ENCODE measurements at regions not wholly inside any gene's neighbourhood (a gene's known extent, or its start where the extent isn't known, plus 50 kb on each side); places are given as distances from the start of the nearest gene placed in this dataset.
"Not testable (repeated sequence)": the region's sequence is repeated elsewhere in the genome, so short reads cannot be mapped to it uniquely, and the experiment has no call there.

- TF ChIP-seq, protein P1, sequence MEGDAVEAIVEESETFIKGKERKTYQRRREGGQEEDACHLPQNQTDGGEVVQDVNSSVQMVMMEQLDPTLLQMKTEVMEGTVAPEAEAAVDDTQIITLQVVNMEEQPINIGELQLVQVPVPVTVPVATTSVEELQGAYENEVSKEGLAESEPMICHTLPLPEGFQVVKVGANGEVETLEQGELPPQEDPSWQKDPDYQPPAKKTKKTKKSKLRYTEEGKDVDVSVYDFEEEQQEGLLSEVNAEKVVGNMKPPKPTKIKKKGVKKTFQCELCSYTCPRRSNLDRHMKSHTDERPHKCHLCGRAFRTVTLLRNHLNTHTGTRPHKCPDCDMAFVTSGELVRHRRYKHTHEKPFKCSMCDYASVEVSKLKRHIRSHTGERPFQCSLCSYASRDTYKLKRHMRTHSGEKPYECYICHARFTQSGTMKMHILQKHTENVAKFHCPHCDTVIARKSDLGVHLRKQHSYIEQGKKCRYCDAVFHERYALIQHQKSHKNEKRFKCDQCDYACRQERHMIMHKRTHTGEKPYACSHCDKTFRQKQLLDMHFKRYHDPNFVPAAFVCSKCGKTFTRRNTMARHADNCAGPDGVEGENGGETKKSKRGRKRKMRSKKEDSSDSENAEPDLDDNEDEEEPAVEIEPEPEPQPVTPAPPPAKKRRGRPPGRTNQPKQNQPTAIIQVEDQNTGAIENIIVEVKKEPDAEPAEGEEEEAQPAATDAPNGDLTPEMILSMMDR (IDR thresholded peaks at IDR 0.05; ENCODE audit: borderline replicate concordance, control extremely low read depth, extremely low read depth, insufficient read depth, missing control alignments): no peak
- no peak for DNase-seq (ENCODE audit: low spot score)
- in situ Hi-C loops (cut with MboI; ENCODE audit: low sequenced_read_pairs, unreplicated experiment): no loop called here
Measured at GRCh38 chr7:89826557-89826956, 327.7 kb upstream of the STEAP1 start.

GRCh38 chr7:89837515-89837914 is 316.8 kb upstream of the STEAP1 start:
- DNase-seq (ENCODE audit: low spot score): no peak
- in situ Hi-C loops (cut with MboI; ENCODE audit: low sequenced_read_pairs, unreplicated experiment): no loop called here
- TF ChIP-seq, protein P1 (IDR thresholded peaks at IDR 0.05; ENCODE audit: borderline replicate concordance, control extremely low read depth, extremely low read depth, insufficient read depth, missing control alignments): no peak

- DNase-seq (ENCODE audit: low spot score): no peak
- in situ Hi-C loops (cut with MboI; ENCODE audit: low sequenced_read_pairs, unreplicated experiment): no loop called here
- TF ChIP-seq, protein P1 (IDR thresholded peaks at IDR 0.05; ENCODE audit: borderline replicate concordance, control extremely low read depth, extremely low read depth, insufficient read depth, missing control alignments): no peak
Measured at GRCh38 chr7:89839329-89839728, 314.9 kb upstream of the STEAP1 start.

DNA sequence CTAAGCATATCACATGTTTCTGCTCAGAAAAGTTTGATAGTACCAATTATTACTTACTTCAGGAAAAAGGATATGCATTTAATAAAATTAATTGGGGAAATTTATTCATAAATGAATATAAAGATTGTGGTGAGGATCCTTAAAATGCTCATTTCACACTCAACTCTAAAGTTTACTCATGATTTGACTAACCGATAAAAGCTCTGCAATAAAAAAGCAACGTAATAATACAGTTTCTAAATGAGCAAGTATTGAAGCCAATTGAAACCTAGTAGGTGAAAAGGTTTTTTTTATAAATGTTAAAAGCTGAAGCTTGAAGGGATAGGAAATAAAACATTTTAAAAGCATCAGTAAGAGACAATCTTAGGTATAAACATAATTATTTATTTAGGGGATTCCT is 308.3 kb upstream of the STEAP1 start:
- TF ChIP-seq, protein P1 (IDR thresholded peaks at IDR 0.05; ENCODE audit: borderline replicate concordance, control extremely low read depth, extremely low read depth, insufficient read depth, missing control alignments): no peak
- no peak for DNase-seq (ENCODE audit: low spot score)
- in situ Hi-C loops (cut with MboI; ENCODE audit: low sequenced_read_pairs, unreplicated experiment): no loop called here

- TF ChIP-seq, protein P1 (IDR thresholded peaks at IDR 0.05; ENCODE audit: borderline replicate concordance, control extremely low read depth, extremely low read depth, insufficient read depth, missing control alignments): no peak
- DNase-seq (ENCODE audit: low spot score): no peak
- in situ Hi-C loops (cut with MboI; ENCODE audit: low sequenced_read_pairs, unreplicated experiment): no loop called here
Measured at GRCh38 chr7:89849052-89849451, 305.2 kb upstream of the STEAP1 start.

DNA sequence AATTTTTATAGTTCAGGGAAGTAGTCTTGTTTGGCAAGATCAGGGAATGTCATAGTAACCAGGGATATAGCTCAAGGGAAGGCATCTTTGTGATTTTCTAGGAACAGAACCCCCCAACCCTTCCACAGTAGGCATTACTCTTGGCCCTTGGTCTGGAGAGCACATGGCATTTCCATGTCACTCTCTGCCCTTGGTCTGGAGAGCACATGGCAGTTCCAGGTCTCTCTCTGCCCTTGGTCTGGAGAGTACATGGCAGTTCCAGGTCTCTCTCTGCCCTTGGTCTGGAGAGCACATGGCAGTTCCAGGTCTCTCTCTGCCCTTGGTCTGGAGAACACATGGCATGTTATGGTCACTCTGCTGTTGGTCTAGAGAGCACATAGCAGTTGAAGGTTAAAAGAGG is 297.2 kb upstream of the STEAP1 start:
- in situ Hi-C loops (cut with MboI; ENCODE audit: low sequenced_read_pairs, unreplicated experiment); DNase-seq (ENCODE audit: low spot score): not testable (repeated sequence)

GRCh38 chr7:89857767-89858166 is 296.5 kb upstream of the STEAP1 start:
- in situ Hi-C loops (cut with MboI; ENCODE audit: low sequenced_read_pairs, unreplicated experiment): no loop called here
- DNase-seq (ENCODE audit: low spot score): no peak
- TF ChIP-seq, protein P1 (IDR thresholded peaks at IDR 0.05; ENCODE audit: borderline replicate concordance, control extremely low read depth, extremely low read depth, insufficient read depth, missing control alignments): no peak

Data from GM13976 (cell line).